Choroid plexus epithelial cell (primary cell): ENCODE measurements at regions not wholly inside any gene's neighbourhood (a gene's known extent, or its start where the extent isn't known, plus 50 kb on each side); places are given as distances from the start of the nearest gene placed in this dataset.
A peak's percentile ranks its signal among the peaks of the same experiment; 100 is the strongest.

Experiments used
- DNase-seq: peaks from one replicate; pipeline ENCODE4 v3.0.0-alpha.2; 2010; ENCODE audit warnings: low read depth
- H3K4me3 ChIP-seq: 2 replicates; pipeline ENCODE4 v1.5.1; 2011; ENCODE audit warnings: low read depth, mild to moderate bottlenecking, control low read depth, low read length, moderate library complexity
- CTCF ChIP-seq: conservative IDR thresholded peaks from 2 replicates; pipeline ENCODE4 v1.5.1; 2011; ENCODE audit warnings: low read depth, mild to moderate bottlenecking, control low read depth, inconsistent platforms, low read length, moderate library complexity

DNA sequence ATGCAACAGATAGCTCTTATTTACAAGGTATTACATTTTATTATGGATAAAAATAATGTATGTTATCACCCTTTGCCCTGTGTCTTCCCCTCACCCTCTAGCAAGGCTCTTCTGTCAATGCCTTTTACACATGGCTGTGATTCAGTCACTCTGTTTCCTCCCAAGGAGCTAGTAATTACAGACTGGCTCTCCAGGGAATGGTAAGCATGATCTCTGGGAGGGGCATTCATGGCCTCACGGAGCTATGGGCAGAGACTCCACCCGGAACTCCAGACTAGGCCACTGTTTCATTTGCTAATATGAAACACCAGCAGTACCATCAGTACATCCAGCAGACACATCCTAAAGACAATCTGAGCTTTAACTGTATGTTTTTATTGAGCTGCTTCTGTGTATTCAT is 410.9 kb upstream of the CYRIA start:
- H3K4me3 ChIP-seq: no peak overlapping the region
- no peak for TF ChIP-seq CTCF
- DNase-seq: peak; percentile 14

DNA sequence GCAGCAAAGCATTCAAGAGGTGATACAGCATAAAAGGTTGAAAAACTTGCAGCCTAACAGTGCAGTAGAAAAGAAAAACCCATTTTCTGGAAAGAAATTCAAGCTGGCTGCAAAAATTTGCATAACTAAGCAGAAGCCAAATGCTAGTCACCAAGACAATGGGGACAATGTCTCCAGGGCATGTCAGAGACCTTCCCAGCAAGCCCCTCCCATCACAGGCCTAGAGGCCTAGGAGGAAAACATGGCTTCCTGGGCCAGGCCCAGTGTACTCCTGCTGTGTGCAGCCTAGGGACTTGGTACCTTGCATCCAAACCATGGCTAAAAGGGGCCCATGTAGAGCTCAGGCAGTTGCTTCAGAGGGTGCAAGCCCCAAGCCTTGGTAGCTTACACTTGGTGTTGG is 405.1 kb upstream of the CYRIA start:
- no peak for TF ChIP-seq CTCF
- no peak overlapping the region for H3K4me3 ChIP-seq
- DNase-seq: no peak

- H3K4me3 ChIP-seq: no peak overlapping the region
- TF ChIP-seq CTCF: no peak
- DNase-seq: no peak
Measured at GRCh38 chr2:17069564-17069963, 403.9 kb upstream of the CYRIA start.

DNA sequence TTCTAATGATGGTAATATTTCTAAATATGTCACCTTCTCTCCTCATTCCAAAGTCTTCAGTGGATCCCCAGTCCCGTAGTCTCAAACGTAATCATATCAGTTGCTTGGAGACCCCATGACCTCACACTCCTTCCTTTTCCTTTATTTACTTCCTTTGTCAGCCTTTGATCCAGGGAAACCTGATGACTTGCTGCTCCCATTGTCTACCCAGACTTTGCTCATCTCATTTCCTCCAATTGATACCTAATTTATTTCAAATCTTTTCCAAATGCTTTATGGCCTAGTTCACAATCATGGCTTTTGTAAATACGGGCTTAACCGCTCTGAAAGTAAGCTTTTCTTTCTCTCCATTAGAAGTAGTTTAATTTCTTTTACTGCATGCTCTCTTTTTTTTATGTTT is 402.4 kb upstream of the CYRIA start:
- no peak overlapping the region for H3K4me3 ChIP-seq
- no peak for TF ChIP-seq CTCF
- no peak for DNase-seq

DNA sequence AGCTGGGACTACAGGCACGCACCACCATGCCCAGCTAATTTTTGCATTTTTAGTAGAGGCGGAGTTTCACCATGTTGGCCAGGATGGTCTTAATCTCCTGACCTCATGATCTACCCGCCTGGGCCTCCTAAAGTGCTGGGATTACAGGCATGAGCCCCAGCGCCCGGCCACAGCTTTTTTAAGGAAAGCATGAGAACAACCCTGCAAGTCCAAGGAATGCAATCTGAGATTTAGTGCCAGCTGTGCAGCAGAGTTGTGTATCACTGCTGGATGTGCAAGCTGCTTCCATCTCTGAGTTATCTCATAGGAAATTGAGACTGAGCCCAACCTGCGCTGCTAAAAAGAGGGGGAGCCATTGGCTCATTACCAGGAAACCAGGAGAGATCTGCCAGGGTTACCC is 399.9 kb upstream of the CYRIA start:
- H3K4me3 ChIP-seq: no peak overlapping the region
- TF ChIP-seq CTCF: no peak
- no peak for DNase-seq

GRCh38 chr2:17061028-17061427 is 395.4 kb upstream of the CYRIA start:
- no peak overlapping the region for H3K4me3 ChIP-seq
- TF ChIP-seq CTCF: no peak
- DNase-seq: no peak

DNA sequence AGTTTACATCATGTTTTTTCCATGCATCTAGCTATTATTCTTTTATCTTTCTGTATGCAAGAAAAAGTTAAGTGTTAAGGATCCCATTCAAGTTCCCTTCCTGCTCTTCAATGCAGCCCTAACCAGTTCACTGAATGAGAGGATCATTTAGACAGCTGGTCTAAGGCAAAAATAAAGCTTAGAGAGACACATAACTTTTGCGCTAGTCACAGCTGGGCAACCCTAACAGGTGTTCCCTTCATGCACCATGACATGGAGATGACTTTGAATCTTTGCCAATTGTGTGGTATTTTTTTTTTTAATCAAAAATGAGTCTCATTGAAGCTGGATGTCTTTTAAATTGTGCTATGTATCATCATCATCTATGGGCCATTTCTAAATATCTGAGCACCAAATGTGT is 393.8 kb upstream of the CYRIA start:
- no peak for DNase-seq
- no peak overlapping the region for H3K4me3 ChIP-seq
- no peak for TF ChIP-seq CTCF
